ENCODE measurements at regions not wholly inside any gene's neighbourhood (a gene's known extent, or its start where the extent isn't known, plus 50 kb on each side); places are given as distances from the start of the nearest gene placed in this dataset.

DNA sequence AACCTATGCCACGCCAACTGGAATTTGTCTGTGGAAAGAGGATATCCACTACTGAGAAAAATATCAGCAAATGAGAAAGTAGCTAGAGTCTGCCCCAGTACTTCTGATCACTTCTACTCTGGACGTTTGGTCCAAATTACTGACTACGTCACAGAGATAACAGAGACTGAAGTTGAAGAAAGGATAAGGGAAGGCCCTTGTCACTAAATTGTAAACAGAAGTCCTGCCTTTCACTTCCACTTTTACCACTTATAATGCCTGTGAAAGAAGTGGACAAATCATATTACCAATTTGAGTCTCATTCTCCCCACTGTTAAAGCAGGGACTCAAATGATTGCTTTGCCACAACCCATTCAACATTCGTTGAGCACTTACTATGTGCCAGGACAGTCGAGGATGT is 173.9 kb upstream of the ERBB4 start:
- Histone ChIP-seq H3F3A (replicated peaks; ENCODE audit: insufficient read depth) (no peaks in the 10 kb centered on the region), H3K27ac (ENCODE audit: low read depth in 2 of 2, low read length in 1 of 2) (peak overlapping the region in 1 of 2 experiments; percentile 40; a peak in 1 of 4 replicates), H3K4me1 (ENCODE audit: control insufficient read depth in 1 of 2, insufficient read depth in 2 of 2, low read depth in 1 of 2, low read length in 1 of 2) (no peaks in the 10 kb centered on the region; a peak in 1 of 4 replicates), H3K4me2 (no peak overlapping the region), H3K4me3 (ENCODE audit: low read depth in 2 of 2, low read length in 1 of 2) (no peak overlapping the region), H3K9me3 (no peaks in the 10 kb centered on the region), H3K36me3 (replicated peaks in 1 of 2; ENCODE audit: control insufficient read depth in 1 of 2, insufficient read depth in 2 of 2, low read length in 1 of 2) (no peaks in the 10 kb centered on the region), H3K9me2 (no peaks in the 10 kb centered on the region), H4K20me1 (ENCODE audit: insufficient read depth) (no peaks in the 10 kb centered on the region), H3K27me3 (ENCODE audit: insufficient read depth) (no peaks in the 10 kb centered on the region), H2AFZ (ENCODE audit: low read depth) (peak overlapping the region; percentile 34; the same call in 1 of the 2 replicates), H3K9ac (no peak overlapping the region), H3K79me2 (ENCODE audit: insufficient read depth) (no peaks in the 10 kb centered on the region)
- ChIA-PET POLR2A (no interaction called here), CTCF (interaction anchor here (1.0 kb wide), 1 partner anchor 11 kb away, joined by 4 read pairs; no protein-coding TSS in a partner anchor)
- 67% methylated on average over 5 of the region's 5 CpGs for WGBS (ENCODE audit: low lambda C conversion rate)
- TF ChIP-seq RCOR1 (IDR thresholded peaks at IDR 0.05; ENCODE audit: low read length) (no peak), SMC3 (IDR thresholded peaks at IDR 0.05; ENCODE audit: low read depth, low read length) (no peak), FOXM1 (IDR thresholded peaks at IDR 0.05; ENCODE audit: low read depth) (no peak), MEF2A (IDR thresholded peaks at IDR 0.05; ENCODE audit: borderline replicate concordance, low read depth) (no peak), POLR2AphosphoS5 (IDR thresholded peaks at IDR 0.05; ENCODE audit: low read depth, low read length) (no peak), RAD21 (IDR thresholded peaks at IDR 0.05; ENCODE audit: low read length) (no peak), SIN3A (IDR thresholded peaks at IDR 0.05; ENCODE audit: borderline replicate concordance, low read depth, low read length) (no peak), EZH2phosphoT487 (IDR thresholded peaks at IDR 0.05; ENCODE audit: borderline replicate concordance, low read depth) (no peak), TEAD4 (IDR thresholded peaks at IDR 0.05; ENCODE audit: borderline replicate concordance, insufficient read depth) (no peak), ELF1 (IDR thresholded peaks at IDR 0.05) (no peak), FOXJ3 (CRISPR knock-in tag; IDR thresholded peaks at IDR 0.05) (no peak), TAF1 (IDR thresholded peaks at IDR 0.05; ENCODE audit: borderline replicate concordance, low read depth, low read length) (no peak), GABPA (IDR thresholded peaks at IDR 0.05; ENCODE audit: low read depth) (no peak)
- TF ChIP-seq, protein P1, sequence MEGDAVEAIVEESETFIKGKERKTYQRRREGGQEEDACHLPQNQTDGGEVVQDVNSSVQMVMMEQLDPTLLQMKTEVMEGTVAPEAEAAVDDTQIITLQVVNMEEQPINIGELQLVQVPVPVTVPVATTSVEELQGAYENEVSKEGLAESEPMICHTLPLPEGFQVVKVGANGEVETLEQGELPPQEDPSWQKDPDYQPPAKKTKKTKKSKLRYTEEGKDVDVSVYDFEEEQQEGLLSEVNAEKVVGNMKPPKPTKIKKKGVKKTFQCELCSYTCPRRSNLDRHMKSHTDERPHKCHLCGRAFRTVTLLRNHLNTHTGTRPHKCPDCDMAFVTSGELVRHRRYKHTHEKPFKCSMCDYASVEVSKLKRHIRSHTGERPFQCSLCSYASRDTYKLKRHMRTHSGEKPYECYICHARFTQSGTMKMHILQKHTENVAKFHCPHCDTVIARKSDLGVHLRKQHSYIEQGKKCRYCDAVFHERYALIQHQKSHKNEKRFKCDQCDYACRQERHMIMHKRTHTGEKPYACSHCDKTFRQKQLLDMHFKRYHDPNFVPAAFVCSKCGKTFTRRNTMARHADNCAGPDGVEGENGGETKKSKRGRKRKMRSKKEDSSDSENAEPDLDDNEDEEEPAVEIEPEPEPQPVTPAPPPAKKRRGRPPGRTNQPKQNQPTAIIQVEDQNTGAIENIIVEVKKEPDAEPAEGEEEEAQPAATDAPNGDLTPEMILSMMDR (IDR thresholded peaks at IDR 0.05): no peak
- TF ChIP-seq, protein P2, sequence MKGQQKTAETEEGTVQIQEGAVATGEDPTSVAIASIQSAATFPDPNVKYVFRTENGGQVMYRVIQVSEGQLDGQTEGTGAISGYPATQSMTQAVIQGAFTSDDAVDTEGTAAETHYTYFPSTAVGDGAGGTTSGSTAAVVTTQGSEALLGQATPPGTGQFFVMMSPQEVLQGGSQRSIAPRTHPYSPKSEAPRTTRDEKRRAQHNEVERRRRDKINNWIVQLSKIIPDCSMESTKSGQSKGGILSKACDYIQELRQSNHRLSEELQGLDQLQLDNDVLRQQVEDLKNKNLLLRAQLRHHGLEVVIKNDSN (IDR thresholded peaks at IDR 0.05; ENCODE audit: borderline replicate concordance, low read depth): no peak
- TF ChIP-seq, protein P3, sequence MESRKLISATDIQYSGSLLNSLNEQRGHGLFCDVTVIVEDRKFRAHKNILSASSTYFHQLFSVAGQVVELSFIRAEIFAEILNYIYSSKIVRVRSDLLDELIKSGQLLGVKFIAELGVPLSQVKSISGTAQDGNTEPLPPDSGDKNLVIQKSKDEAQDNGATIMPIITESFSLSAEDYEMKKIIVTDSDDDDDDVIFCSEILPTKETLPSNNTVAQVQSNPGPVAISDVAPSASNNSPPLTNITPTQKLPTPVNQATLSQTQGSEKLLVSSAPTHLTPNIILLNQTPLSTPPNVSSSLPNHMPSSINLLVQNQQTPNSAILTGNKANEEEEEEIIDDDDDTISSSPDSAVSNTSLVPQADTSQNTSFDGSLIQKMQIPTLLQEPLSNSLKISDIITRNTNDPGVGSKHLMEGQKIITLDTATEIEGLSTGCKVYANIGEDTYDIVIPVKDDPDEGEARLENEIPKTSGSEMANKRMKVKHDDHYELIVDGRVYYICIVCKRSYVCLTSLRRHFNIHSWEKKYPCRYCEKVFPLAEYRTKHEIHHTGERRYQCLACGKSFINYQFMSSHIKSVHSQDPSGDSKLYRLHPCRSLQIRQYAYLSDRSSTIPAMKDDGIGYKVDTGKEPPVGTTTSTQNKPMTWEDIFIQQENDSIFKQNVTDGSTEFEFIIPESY (IDR thresholded peaks at IDR 0.05; ENCODE audit: borderline replicate concordance, low read depth): no peak
- TF ChIP-seq, protein P4, sequence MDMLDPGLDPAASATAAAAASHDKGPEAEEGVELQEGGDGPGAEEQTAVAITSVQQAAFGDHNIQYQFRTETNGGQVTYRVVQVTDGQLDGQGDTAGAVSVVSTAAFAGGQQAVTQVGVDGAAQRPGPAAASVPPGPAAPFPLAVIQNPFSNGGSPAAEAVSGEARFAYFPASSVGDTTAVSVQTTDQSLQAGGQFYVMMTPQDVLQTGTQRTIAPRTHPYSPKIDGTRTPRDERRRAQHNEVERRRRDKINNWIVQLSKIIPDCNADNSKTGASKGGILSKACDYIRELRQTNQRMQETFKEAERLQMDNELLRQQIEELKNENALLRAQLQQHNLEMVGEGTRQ (IDR thresholded peaks at IDR 0.05; ENCODE audit: borderline replicate concordance, low read depth, low read length): no peak
- no peak for DNase-seq
